HG03108 (cell line): ENCODE measurements at regions not wholly inside any gene's neighbourhood (a gene's known extent, or its start where the extent isn't known, plus 50 kb on each side); places are given as distances from the start of the nearest gene placed in this dataset.
A peak's percentile ranks its signal among the peaks of the same experiment; 100 is the strongest.
"Not testable (repeated sequence)": the region's sequence is repeated elsewhere in the genome, so short reads cannot be mapped to it uniquely, and the experiment has no call there.

Experiments used
- ATAC-seq: cut with Tn5 transposase; IDR thresholded peaks from one replicate; pipeline ENCODE4 v1.9.1; 2021; ENCODE audit warnings: moderate library complexity; ENCODE audit not compliant: unreplicated experiment

DNA sequence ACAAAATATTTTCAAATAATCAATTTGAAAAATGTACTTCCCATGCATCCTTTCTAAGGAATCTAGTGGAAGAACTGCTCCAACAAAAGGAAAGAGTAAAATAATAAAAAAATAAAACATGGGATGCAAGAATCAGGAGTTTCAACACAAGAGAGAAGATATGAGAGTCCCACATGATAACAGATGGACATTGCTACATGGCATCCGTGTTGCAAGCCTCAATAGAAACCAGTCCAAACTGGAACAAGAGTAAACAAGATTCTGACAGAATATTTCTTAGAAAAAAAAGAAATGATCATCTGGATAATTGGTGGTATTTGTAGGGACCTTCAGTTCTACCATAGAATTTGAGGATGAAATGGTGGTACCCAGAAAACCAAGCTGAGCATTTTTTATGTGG lies 186.8 kb downstream of the FRK start:
- no peak for ATAC-seq

DNA sequence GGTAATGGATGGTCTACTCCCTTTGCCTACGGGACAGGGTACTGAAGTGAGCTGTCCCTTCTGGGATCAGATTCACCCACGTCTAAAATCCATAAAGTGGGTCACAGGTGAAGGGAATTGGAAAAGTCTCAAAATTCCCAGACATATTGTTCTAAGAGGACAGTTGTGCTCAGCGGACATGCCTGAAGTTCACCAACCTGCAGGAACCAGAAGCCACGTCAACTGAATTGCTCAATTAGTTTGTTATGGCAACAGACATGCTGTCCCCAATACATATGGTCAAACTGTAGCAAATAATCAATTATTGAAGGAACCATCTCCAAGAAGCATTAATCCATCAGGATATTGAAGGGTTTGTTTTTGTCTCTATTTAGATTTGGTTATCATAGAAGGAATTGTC lies 190.2 kb downstream of the FRK start:
- no peak for ATAC-seq

DNA sequence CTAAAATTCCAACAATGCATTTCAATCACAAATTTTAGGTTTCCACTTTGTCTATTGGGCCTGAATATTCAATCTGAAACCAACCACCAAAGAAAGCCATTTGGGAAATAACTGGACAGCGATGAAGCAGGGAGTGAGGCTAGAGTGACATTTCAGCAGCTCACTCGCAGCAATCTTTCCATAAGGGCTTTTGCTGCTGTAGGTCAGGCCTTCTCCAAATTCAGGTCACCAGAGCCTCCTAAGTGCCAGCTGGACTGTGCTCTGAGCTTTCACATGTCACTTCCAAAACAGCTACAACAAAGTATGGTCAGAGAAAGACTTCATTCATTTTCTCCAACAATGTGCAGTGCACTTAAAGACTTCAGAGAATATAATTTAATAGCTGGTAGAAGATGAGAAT lies 194.8 kb downstream of the FRK start:
- ATAC-seq, result no peak

DNA sequence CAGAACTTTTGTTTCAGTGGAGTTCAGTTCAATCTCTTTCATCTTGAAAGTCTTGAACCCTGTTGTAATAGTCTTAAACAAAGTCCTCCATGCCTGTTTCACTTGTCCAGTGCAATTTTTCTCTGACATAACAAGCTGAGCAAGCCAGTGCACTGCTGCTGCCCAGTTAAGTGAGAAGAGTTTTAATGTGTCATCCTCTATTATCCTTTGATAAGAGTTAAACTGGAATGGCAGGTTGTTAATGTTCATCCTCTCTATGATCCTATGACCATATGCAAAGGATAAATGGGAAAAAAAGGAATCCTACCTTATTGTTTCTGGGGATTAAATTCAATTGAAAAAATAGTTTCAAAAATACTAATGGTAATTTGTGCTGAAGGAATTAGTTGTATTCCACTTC lies 197.5 kb downstream of the FRK start:
- ATAC-seq, result no peak

DNA sequence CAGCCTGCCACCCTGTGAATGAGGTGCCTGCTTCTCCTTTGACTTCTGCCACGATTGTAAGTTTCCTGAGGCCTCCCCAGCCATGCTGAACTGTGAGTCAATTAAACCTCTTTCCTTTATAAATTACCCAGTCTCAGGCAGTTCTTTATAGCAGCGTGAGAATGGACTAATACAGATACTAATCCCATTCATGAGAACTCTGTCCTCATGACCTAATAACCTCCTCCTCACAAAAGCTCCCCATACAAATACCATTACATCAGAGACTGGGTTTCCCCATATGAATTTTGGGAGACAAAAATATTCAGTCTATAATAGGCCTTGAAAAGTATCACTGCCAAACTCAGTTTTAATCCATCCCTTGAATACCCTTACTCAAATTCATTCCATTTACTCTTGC lies 199.0 kb downstream of the FRK start:
- not testable (repeated sequence) for ATAC-seq

DNA sequence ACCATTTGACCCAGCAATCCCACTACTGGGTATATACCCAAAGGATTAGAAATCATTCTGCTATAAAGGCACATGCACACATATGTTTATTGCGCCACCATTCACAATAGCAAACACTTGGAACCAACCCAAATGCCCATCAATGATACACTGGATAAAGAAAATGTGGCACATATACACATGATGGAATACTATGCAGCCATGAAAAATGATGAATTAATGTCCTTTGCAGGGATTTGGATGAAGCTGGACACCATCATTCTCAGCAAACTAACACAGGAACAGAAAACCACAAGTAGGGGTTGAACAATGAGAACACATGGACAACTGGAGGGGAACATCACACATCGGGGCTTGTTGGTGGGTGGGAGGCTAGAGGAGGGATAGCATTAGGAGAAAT lies 201.1 kb downstream of the FRK start:
- ATAC-seq, result not testable (repeated sequence)

DNA sequence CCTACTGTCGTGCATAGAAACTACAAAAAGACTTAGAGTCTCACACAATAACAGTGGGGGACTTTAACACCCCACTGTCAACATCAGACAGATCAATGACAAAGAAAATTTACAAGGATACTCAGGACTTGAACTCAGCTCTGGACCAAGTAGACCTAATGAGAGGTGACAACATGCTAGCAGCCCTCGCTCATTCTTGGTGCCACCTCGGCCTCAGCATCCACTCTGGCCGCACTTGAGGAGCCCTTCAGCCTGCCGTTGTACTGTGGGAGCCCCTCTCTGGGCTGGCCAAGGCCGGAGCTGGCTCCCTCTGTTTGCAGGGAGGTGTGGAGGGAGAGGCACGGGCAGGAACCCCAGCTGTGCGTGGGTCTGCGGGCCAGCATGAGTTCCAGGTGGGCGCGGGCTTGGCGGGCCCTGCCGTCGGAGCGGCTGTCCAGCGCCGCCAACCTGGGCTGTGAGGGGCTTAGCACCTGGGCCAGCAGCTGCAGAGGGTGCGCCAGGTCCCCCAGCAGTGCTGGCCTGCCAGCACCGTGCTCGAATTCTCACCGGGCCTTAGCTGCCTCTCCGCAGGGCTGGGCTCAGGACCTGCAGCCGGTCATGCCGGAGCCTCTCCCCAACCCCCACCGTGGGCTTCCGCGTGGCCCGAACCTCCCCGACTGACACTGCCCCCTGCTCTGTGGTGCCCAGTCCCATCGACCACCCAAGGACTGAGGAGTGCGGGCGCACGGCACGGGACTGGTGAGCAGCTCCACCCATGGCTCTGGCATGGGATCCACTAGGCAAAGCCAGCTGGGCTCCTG lies 205.6 kb downstream of the FRK start:
- ATAC-seq, result no peak

DNA sequence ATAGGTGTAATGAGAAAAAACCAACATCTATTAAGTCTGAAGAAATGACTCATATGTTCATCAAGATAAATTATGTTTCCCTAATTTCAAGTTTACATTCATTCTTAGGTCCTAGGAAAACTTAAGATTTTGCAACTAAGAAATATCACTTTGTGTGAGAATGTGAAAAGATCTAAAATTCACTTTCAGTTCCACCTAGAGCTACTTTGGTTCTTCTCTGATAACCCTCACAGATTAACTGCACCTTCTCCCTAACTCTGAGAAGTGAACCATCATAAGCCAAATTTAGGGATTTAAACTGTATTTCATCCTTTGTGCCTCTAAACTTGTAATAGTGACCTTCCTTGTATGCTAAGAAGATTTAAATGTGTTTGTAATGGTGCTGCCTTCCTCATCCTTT lies 213.0 kb downstream of the FRK start:
- ATAC-seq, result no peak

DNA sequence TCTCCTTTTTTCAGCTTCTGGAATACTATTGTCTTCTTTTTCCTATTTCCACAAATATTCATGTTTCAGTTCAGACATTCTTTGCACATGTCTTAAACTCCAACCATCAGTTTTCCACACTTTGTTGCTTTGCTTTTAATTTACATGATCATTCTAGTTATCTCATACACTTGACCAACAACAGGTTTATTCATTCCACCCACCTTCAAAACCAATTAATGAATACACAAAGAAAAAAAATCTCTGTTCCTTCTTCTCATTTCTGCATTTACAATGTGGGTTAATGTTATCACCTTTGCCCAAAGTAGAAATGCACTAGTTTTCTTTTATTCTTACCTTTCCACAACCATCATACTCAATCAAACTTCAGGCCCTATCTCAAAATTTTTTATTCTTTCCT lies 216.7 kb downstream of the FRK start:
- no peak for ATAC-seq

DNA sequence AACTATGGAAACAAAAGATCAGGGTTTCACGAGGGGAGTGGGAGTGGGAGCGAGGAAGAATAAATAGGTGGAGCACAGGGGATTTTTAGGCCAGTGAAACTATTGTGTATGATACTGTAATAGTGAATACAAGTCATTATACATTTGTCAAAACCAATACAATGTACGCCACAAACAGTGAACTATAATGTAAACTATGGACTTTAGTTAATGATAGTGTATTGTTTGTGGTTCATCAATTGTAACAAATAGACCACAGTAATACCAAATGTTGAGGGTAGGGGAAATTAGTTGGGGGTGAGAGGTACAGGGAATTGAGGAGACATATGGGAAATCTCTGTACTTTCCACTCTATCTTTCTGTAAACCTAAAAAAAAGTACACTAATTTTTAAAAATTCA lies 218.4 kb downstream of the FRK start:
- ATAC-seq, result no peak

DNA sequence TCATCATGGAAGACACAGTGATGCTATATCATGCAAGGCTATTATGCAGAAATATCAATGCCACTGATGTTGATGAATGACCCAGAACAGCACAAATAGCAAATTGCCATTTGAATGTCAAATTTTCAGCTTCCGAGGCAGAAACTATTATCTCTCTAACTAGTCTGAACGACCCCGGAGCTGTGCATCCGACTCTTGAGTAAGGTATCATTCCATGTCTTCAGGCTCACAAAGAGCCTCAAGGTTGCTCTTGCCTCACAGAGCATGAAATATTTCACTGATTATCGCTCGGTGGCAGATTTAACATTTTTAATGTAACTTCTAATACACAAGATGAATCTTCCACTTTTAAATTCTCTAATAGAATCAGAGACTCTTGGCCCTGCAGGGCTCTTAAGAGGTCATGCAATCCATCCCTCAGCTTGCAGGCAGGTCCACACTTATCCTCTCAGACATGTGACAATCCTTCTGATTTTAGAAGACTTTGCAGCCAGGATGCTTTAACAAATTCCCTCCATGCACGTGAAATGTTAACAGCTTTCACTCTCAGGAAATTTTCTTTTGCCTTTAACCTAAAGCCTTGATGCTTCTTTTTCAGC lies 221.0 kb downstream of the FRK start:
- ATAC-seq, result no peak

DNA sequence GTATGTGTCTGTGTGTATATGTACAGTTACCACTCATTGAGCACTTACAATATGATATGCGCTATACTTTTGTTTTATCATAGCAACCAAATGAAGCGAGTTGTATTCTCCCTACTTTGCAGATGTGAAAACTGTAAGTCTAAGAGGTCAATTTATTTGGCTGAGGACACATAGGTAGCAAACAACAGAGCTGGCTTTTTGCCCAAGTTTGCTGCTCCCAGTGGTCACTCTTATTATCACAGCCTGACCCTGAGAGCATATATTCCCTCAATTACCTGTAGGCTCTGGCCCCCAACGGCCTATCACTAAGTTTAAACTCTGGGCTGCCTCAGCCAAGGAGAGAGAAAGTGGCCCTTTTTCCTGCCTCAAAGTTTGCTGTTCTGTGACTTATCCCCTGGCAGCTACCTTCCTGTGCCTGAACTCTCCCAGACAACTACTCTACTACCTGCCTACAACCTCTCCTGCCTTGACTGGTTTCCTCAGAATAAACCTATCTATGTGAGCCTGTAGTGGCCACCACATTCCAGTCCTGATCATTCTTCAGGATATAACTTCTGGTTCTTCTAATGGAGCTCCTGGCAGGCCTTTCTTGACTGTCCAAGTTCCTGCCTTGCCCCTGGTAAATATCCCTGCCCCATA lies 221.8 kb downstream of the FRK start:
- ATAC-seq, result peak; percentile 84

DNA sequence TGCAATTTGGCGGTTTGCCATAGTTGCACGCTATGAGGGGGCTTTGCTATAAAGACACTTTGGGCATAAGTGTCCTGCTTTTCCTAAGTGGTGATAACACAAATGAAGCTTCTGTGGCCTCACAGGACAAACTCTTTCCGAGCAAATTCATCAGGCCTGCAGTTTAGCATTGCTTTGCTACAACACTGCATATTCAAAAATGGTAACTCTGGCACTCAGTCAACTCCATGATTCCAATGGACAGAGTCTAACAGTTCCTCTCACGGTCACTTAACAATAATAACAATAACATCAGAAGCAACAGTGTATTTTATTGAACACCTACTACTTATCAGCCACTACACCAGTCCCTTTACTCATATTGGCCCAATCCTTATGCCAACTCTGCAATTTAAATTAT lies 222.5 kb downstream of the FRK start:
- ATAC-seq, result no peak

DNA sequence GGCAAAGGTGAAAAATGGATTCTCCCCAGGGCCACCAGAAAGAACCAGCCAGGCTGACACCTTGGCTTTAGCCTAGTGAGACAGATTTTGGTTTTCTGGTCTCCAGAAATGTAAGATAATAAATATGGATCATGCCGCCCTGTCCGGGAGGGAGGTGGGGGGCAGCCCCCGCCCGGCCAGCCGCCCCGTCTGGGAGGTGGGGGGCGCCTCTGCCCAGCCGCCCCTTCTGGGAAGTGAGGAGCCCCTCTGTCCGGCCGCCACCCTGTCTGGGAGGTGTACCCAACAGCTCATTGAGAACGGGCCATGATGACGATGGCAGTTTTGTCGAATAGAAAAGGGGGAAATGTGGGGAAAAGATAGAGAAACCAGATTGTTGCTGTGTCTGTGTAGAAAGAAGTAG lies 224.3 kb downstream of the FRK start:
- ATAC-seq, result not testable (repeated sequence)

DNA sequence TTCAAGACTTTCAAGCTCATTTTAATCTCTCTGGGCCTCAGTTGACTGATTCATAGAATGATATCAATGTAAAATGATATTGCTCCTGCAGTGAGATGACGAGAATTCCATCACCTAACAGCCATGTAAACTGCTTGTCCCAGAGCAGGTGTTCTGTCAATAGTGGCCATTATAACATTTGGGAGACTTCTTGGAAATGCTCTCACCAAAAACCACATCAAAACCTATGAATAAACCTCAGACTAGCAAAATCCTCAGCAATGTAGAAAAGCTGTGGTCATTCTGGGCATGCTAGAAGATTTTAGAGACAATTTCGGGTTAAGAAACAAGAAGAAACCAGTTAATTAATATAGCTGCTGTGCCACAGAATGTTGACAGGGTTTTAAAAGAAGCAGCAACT lies 225.4 kb downstream of the FRK start:
- no peak for ATAC-seq

DNA sequence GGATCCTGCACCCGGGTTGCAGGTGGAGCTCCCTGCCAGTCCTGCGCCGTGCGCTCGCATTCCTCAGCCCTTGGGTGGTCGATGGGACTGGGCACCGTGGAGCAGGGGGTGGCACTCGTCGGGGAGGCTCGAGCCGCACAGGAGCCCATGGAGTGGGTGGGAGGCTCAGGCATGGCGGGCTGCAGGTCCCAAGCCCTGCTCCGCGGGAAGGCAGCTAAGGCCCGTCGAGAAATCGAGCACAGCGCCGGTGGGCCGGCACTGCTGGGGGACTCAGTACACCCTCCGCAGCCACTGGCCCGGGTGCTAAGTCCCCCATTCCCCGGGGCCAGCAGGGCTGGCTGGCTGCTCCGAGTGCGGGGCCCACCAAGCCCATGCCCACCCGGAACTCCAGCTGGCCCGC lies 226.1 kb downstream of the FRK start:
- not testable (repeated sequence) for ATAC-seq

DNA sequence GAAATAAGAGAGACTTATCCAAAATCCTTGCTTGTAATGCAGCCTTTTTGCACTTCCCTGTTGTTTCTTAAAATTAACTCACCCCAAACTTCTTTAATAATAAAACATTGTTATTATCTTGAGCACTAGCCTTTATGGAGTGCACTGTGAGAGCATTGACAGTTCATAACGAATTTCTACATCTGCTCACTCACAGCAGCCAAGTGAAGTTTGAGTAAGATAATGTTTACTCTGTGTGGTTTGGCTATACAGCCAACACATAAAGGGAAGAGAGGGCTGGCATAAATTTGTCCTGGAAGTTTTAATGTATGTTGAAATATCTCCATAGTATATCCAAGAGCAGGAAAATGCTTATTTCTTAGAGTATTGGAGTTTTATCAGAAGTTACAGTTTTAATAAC lies 227.9 kb downstream of the FRK start:
- no peak for ATAC-seq

DNA sequence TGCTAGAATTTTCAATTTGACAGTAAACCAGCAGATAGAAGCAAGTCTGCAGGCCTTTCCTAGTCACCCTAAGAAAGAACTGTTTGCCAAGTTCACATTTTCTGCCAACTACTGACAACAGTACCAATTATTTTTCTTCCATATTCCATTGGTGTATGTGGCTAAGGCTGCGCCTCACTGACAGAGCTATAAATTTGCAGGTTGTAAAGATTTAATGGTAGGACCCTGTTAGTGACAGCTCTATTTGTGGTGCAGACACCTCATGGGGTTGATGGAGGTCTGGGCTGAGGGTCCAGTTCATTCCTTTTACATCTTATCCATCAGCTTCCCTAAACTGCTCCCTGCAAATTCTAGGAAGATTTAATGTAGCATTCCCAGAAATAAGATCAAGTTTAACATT lies 228.5 kb downstream of the FRK start:
- ATAC-seq, result no peak

DNA sequence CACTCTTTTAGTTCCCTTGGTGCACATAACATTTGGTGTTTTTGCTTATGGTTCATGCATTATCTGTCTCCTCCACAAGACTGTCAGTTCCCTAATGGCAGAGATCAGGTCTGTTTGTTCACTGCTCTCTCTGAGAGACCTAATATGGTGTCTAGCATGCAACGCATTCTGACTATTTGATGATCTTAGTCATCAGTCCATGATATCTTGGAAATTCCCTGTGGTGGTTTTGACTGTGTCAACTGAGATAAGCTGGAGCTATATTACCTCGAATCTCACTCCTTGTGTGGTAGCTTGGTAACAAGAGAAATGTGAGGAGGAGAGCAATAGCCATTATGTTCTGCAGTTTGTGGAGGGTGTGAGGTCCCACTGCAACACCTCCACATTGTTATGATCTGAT lies 229.8 kb downstream of the FRK start:
- no peak for ATAC-seq

DNA sequence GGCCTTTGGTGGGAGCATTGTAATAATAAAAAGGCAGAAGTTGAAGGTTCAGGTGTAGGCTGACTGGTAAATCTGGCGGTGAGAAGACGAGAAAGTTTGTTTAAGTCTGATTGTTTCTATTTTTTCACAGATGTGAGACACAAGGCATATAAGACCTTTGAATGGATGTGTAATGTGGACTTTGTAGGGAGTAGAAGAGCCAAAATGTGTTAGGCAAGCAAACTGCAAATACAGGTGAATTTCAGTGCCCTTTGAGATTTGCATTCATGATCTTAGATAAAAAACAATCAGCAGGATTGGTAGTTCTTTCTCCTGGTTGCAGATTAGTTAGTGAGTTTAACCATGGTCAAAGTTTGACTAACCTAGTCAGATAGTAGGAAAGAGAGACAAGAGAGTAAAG lies 238.9 kb downstream of the FRK start:
- ATAC-seq, result no peak

DNA sequence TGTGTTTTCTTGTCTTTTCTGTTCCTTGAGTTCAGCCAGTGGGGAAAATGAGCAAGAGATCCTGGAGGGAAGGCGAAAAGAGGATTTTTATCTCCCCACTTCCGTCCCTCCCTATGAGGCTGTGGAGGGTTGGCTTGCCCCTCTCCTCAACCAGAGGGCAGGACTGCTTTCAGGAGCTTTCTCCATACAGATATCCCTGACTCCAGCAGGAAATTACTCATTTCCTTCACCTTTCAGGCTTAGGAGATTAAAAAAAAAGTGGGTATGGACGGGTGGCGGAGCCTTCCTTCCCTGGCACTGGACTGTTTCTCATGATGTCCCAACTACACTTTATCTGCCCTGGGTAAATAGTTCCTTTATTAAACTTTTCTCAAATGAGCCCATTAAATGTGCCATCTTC lies 241.2 kb downstream of the FRK start:
- ATAC-seq, result no peak

DNA sequence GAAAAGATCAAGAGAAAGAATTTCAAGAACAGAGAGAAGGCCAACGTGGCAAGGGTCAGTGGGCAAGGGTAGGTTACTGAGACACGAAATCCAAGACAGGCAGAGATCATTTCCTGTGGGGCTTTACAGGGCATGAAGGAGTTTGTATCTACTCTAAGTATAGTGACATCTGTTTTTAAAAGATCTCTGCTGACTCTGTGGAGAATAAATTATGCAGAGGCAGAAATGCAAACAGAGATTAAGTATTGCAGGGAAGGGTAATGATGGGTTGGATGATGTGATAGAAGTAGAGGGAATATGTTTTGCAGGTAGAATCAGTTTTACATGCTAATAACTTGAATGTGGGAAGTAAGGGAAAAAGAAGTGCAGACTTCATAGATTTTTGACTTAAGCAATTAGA lies 243.5 kb downstream of the FRK start:
- ATAC-seq, result no peak
